ENCODE measurements at regions not wholly inside any gene's neighbourhood (a gene's known extent, or its start where the extent isn't known, plus 50 kb on each side); places are given as distances from the start of the nearest gene placed in this dataset.

DNA sequence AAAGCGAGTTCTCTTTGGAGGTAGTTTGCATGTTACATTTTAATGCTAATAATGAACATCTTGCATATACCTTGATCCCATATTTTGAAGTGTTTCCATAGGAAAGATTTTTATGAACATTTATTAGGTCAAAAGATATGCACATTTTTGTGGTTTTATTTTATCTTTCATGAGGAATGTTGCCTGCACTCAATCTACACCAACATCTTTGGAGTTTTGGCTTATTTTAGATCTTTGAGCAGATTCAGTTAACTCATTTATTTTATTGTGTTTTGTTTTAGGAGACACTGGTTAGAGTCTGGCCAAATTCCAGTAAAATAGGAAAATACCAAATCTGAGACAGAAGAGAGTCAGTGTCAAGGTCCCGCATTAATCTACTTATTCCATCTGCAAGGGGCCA is 540.9 kb downstream of the RNF144A start:
- no peak for TF ChIP-seq EZH2 (optimal IDR thresholded peaks at IDR 0.05; ENCODE audit: low read depth, low read length)
- TF ChIP-seq, protein P1, sequence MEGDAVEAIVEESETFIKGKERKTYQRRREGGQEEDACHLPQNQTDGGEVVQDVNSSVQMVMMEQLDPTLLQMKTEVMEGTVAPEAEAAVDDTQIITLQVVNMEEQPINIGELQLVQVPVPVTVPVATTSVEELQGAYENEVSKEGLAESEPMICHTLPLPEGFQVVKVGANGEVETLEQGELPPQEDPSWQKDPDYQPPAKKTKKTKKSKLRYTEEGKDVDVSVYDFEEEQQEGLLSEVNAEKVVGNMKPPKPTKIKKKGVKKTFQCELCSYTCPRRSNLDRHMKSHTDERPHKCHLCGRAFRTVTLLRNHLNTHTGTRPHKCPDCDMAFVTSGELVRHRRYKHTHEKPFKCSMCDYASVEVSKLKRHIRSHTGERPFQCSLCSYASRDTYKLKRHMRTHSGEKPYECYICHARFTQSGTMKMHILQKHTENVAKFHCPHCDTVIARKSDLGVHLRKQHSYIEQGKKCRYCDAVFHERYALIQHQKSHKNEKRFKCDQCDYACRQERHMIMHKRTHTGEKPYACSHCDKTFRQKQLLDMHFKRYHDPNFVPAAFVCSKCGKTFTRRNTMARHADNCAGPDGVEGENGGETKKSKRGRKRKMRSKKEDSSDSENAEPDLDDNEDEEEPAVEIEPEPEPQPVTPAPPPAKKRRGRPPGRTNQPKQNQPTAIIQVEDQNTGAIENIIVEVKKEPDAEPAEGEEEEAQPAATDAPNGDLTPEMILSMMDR (IDR thresholded peaks at IDR 0.05; ENCODE audit: low read length): no peak
